SIG-M5 treated with dmso at 0.1 percent for 504 hours (cell line): ENCODE measurements at regions not wholly inside any gene's neighbourhood (a gene's known extent, or its start where the extent isn't known, plus 50 kb on each side); places are given as distances from the start of the nearest gene placed in this dataset.

ENCODE experiments used
- DNase-seq: peaks from one replicate; lab custom pipeline; 2025; ENCODE audit not compliant: unreplicated experiment; lab: John Stamatoyannopoulos, UW

DNA sequence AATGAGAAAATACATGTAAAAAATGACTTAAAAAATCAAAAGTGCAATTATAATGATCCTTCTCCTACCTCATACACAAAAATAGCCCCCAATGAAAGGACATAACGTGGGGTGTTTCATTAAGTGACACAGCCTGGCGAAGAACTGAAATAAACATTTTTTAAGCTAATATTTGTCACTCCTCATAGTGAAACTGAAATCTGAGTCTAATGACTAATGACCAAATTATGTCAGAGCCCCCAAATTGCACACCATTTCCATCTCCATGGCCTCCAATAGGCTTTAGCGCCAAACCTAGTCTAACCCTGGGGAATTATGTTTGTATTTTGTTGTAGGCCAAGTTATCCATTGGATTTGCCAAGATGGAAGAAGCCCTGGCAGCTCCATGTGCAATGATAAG lies 119.1 kb downstream of the WT1 start:
- DNase-seq = no peak

- no peak for DNase-seq
Measured at GRCh38 chr11:32316858-32317642, 118.3 kb downstream of the WT1 start.

- DNase-seq = no peak
Measured at GRCh38 chr11:32317643-32318042, 117.7 kb downstream of the WT1 start.

DNA sequence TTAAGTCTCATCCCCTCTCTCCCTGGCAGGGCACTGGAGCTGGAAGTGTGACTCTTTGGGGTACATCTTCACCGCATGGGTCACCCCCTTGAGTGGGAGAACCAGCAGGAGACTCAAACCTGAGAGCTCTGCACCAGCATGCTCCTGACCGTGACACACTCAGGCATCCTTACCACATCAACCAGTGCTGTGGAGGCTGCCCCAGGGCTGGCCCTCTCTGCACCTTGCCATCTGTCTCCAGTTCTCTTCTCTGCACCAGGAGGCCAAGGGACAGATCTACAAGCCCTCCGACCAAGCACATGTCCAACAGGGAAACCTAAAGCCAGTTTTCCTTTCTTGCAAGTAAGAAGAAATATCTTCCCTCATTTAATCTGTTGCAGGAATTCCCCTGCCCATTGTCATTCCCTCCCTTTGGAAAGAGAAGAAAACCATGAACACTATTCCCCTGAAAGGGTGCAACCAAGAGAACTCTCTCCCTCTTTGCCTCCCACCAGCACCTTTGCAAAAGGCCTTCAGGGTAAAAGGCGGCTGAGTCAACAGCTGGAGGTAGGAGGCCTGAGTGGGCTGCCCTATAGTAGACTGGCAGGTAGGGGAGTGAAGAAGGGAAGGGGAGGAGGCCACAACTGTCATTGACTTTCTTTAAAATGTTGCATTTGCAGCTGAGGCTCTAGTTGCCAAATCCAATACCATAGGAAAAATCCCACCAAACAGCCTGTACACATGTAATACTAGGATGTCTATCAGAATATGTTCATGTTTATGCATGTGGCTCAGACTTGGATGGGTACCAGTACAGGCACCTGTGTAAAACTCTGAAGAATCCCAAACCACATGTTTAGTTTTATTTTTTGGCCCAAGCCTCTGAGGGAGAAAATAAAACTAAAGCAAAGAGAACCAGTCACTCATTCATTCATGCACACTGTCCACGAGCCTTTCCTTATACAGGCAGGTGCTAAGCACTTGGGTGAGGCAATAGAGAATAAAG lies 117.0 kb downstream of the WT1 start:
- DNase-seq = no peak

GRCh38 chr11:32323814-32324130 lies 111.6 kb downstream of the WT1 start:
- DNase-seq = no peak

GRCh38 chr11:32325187-32325586 lies 110.2 kb downstream of the WT1 start:
- DNase-seq = no peak

DNA sequence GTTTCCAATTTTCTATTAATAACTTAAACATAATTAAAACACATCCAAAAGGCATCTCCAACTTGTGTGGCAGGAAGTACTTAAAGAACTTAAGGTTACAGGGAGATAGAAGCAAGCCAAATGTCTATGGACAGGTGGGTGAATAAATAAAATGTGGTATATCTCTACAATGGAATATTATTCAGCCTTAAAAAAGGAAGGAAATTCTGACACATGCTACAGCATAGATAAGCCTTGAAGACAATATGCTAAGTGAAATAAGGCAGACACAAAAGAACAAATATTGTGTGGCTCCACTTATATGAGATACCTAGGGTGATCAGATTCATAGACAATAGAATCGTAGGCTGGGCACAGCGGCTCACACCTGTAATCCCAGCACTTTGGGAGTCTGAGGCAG lies 109.6 kb downstream of the WT1 start:
- DNase-seq = no peak

DNA sequence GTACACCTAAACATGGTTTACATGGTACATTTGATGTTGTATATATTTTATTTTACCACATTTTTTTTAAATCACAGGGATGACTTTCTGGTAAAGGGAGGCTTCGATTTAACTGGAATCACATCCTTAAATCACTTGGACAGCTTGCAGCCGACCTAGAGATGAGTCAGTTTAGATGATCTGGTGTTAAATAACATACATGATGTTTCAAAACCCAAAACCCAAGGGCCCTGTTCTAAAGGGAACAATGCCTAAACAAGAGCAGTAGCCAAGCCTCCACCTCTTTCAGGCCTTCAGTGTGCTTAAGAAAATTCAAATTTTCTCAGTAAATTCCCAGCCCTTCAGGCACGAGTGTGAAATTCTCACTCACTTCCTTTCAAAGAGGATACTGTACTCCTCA lies 108.8 kb downstream of the WT1 start:
- no peak for DNase-seq

DNA sequence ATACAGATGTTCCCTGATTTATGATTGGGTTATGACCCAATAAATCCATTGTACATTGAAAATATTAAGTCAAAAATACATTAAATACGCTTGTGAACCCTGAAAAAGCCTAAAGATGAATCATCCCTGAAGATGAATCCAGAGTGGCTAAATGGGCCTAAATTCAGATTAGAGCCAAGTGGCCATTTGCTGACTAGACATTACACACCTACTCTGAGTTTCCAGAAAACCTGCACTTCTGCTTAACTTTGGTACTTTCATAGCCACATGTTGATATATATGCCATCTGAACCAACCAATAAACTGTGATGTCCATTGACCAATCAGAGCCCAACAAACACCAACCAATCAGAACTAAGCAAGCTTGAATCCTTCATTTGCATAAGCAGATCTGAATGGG lies 106.9 kb downstream of the WT1 start:
- DNase-seq = no peak

- DNase-seq = no peak
Measured at GRCh38 chr11:32331098-32331497, 104.2 kb downstream of the WT1 start.

DNA sequence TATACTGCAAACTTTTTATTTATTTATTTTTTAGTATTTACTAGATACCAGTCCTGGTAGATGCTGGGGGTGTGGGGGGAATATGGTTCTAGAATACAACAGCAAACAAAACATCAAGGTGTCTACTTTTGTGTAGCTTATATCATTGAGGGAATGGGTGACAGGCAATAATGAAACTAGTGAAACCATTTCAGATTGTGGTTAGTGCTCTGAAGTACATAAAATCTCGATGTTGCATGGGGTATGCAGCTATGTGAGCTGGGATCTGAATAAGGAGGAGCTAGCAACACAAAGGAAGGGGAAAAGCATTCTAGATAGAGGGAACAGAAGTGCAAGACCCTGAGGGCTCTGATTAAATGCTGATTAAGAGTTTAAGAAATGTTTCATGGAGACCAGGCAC lies 103.5 kb downstream of the WT1 start:
- no peak for DNase-seq

DNA sequence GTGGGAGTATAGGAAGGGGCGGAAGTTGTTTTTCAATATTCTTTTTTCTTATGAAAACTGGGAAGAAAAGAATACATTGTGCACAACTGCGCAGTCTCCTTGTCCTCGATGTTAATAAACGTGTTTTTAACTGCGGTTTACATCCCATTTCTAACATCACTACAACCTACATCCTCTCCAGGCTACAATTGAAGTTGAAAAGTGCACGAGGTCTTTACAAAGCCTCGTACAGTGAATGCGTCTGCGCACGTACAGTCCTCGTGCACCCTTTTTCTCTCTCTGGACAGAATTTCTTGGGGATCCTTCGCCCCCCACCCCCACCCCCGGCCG lies 102.4 kb downstream of the WT1 start:
- no peak for DNase-seq

DNA sequence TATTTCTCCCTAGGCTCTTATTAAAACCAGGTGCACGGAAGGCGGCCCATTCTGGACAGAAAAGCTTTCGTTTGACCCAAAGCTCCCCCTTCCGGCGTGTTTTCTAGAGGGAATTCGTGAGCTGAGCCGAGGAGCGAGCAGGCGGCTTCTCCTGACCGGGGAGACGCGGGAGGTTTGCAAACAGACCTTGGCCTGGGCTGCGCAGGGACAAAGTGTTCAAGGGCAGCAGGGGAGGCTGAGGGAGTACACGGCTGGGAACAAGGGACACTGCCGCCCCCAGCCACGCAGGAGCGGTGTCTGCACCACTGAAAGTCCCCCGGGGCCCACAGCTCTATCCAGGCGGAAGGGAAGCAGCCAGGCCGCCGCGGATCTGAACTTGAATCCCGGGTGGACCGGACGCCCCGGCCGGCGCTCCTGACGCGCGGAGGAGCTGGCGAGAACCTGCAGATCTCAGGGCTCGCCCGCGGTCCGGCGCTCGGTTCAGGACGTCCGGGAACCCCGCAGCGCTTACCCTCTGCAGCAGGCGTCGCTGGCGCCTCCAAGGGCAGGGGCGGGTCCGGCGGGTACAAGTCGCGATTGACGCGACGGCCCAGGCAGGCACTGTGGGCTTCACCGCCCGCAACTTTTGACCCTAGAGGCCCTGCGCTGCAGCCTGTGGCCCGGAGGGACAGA lies 101.9 kb downstream of the WT1 start:
- DNase-seq = no peak

- DNase-seq = no peak
Measured at GRCh38 chr11:32334822-32335221, 100.5 kb downstream of the WT1 start.
